ENCODE measurements at regions not wholly inside any gene's neighbourhood (a gene's known extent, or its start where the extent isn't known, plus 50 kb on each side); places are given as distances from the start of the nearest gene placed in this dataset.

GRCh38 chr15:70465812-70466211 is 297.5 kb downstream of the UACA start:
- Histone ChIP-seq H3K4me3 (ENCODE audit: low read length in 2 of 2) (no peak overlapping the region), H3K4me1 (ENCODE audit: control insufficient read depth in 2 of 2, insufficient read depth in 2 of 2, low read length in 2 of 2) (peaks cover 0 to 2% of the 10 kb centered on the region in 2 donors), H3K27me3 (ENCODE audit: control insufficient read depth in 2 of 2, insufficient read depth in 2 of 2, low read length in 2 of 2) (peaks cover 0 to 4% of the 10 kb centered on the region in 2 donors), H3K27ac (ENCODE audit: low read depth in 2 of 2, low read length in 2 of 2) (no peak overlapping the region), H3K36me3 (ENCODE audit: control insufficient read depth in 2 of 2, insufficient read depth in 2 of 2, low read length in 2 of 2) (no peaks in the 10 kb centered on the region), H3K9ac (ENCODE audit: low read depth in 1 of 2, low read length in 2 of 2) (no peak overlapping the region), H3K9me3 (ENCODE audit: control insufficient read depth in 2 of 2, low read length in 2 of 2) (no peaks in the 10 kb centered on the region)

GRCh38 chr15:70463453-70463834 is 299.9 kb downstream of the UACA start:
- H3K4me3 ChIP-seq (ENCODE audit: low read length in 2 of 2), result no peak overlapping the region
- H3K27ac ChIP-seq (ENCODE audit: low read depth in 2 of 2, low read length in 2 of 2), result no peak overlapping the region
- H3K9ac ChIP-seq (ENCODE audit: low read depth in 1 of 2, low read length in 2 of 2), result no peak overlapping the region
- peaks cover 0 to 4% of the 10 kb centered on the region in 2 donors for H3K27me3 ChIP-seq (ENCODE audit: control insufficient read depth in 2 of 2, insufficient read depth in 2 of 2, low read length in 2 of 2)
- no peaks in the 10 kb centered on the region for H3K36me3 ChIP-seq (ENCODE audit: control insufficient read depth in 2 of 2, insufficient read depth in 2 of 2, low read length in 2 of 2)
- no peaks in the 10 kb centered on the region for H3K9me3 ChIP-seq (ENCODE audit: control insufficient read depth in 2 of 2, low read length in 2 of 2)
- peaks cover 0 to 2% of the 10 kb centered on the region in 2 donors for H3K4me1 ChIP-seq (ENCODE audit: control insufficient read depth in 2 of 2, insufficient read depth in 2 of 2, low read length in 2 of 2)

GRCh38 chr15:70461992-70462391 is 301.4 kb downstream of the UACA start:
- Histone ChIP-seq H3K36me3 (ENCODE audit: control insufficient read depth in 2 of 2, insufficient read depth in 2 of 2, low read length in 2 of 2) (no peaks in the 10 kb centered on the region), H3K9me3 (ENCODE audit: control insufficient read depth in 2 of 2, low read length in 2 of 2) (no peaks in the 10 kb centered on the region), H3K4me1 (ENCODE audit: control insufficient read depth in 2 of 2, insufficient read depth in 2 of 2, low read length in 2 of 2) (peaks cover 0 to 2% of the 10 kb centered on the region in 2 donors), H3K4me3 (ENCODE audit: low read length in 2 of 2) (no peak overlapping the region), H3K9ac (ENCODE audit: low read depth in 1 of 2, low read length in 2 of 2) (no peak overlapping the region), H3K27ac (ENCODE audit: low read depth in 2 of 2, low read length in 2 of 2) (no peak overlapping the region), H3K27me3 (ENCODE audit: control insufficient read depth in 2 of 2, insufficient read depth in 2 of 2, low read length in 2 of 2) (no peaks in the 10 kb centered on the region)

GRCh38 chr15:70461017-70461416 is 302.3 kb downstream of the UACA start:
- Histone ChIP-seq H3K4me3 (ENCODE audit: low read length in 2 of 2) (no peak overlapping the region), H3K9me3 (ENCODE audit: control insufficient read depth in 2 of 2, low read length in 2 of 2) (no peaks in the 10 kb centered on the region), H3K27ac (ENCODE audit: low read depth in 2 of 2, low read length in 2 of 2) (no peak overlapping the region), H3K27me3 (ENCODE audit: control insufficient read depth in 2 of 2, insufficient read depth in 2 of 2, low read length in 2 of 2) (no peaks in the 10 kb centered on the region), H3K36me3 (ENCODE audit: control insufficient read depth in 2 of 2, insufficient read depth in 2 of 2, low read length in 2 of 2) (no peaks in the 10 kb centered on the region), H3K4me1 (ENCODE audit: control insufficient read depth in 2 of 2, insufficient read depth in 2 of 2, low read length in 2 of 2) (peaks cover 0 to 2% of the 10 kb centered on the region in 2 donors), H3K9ac (ENCODE audit: low read depth in 1 of 2, low read length in 2 of 2) (no peak overlapping the region)

DNA sequence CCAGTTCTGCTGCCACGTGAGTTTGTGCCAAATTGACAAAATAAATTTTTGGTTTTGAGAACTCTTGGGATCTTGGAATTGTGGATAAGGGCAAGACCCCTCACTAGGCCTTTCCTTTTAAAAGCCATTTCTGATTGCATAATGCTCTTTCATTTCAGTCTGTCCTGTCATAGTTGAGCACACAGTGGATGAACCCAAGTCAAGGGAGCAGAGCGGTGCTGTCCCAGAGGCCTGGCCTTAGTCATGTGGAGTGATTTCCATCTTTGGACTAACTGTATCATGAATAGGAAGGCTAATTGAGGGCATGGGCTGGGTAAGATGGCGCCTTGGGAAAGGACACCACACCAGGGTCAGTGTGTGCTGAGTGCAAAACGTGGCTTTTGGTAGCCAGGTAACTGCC is 304.0 kb downstream of the UACA start:
- H3K4me1 ChIP-seq (ENCODE audit: control insufficient read depth in 2 of 2, insufficient read depth in 2 of 2, low read length in 2 of 2), result peaks cover 0 to 2% of the 10 kb centered on the region in 2 donors
- no peak overlapping the region for H3K27ac ChIP-seq (ENCODE audit: low read depth in 2 of 2, low read length in 2 of 2)
- H3K4me3 ChIP-seq (ENCODE audit: low read length in 2 of 2), result no peak overlapping the region
- H3K27me3 ChIP-seq (ENCODE audit: control insufficient read depth in 2 of 2, insufficient read depth in 2 of 2, low read length in 2 of 2), result no peaks in the 10 kb centered on the region
- H3K9me3 ChIP-seq (ENCODE audit: control insufficient read depth in 2 of 2, low read length in 2 of 2), result no peaks in the 10 kb centered on the region
- H3K9ac ChIP-seq (ENCODE audit: low read depth in 1 of 2, low read length in 2 of 2), result no peak overlapping the region
- H3K36me3 ChIP-seq (ENCODE audit: control insufficient read depth in 2 of 2, insufficient read depth in 2 of 2, low read length in 2 of 2), result no peaks in the 10 kb centered on the region

GRCh38 chr15:70453766-70454165 is 309.6 kb downstream of the UACA start:
- H3K9me3 ChIP-seq (ENCODE audit: control insufficient read depth in 2 of 2, low read length in 2 of 2), result no peaks in the 10 kb centered on the region
- no peak overlapping the region for H3K4me3 ChIP-seq (ENCODE audit: low read length in 2 of 2)
- no peak overlapping the region for H3K27ac ChIP-seq (ENCODE audit: low read depth in 2 of 2, low read length in 2 of 2)
- H3K36me3 ChIP-seq (ENCODE audit: control insufficient read depth in 2 of 2, insufficient read depth in 2 of 2, low read length in 2 of 2), result no peaks in the 10 kb centered on the region
- no peaks in the 10 kb centered on the region for H3K27me3 ChIP-seq (ENCODE audit: control insufficient read depth in 2 of 2, insufficient read depth in 2 of 2, low read length in 2 of 2)
- no peak overlapping the region for H3K9ac ChIP-seq (ENCODE audit: low read depth in 1 of 2, low read length in 2 of 2)
- H3K4me1 ChIP-seq (ENCODE audit: control insufficient read depth in 2 of 2, insufficient read depth in 2 of 2, low read length in 2 of 2), result peaks cover 0 to 6% of the 10 kb centered on the region in 2 donors

- peaks cover 0 to 6% of the 10 kb centered on the region in 2 donors for H3K4me1 ChIP-seq (ENCODE audit: control insufficient read depth in 2 of 2, insufficient read depth in 2 of 2, low read length in 2 of 2)
- H3K27ac ChIP-seq (ENCODE audit: low read depth in 2 of 2, low read length in 2 of 2), result no peak overlapping the region
- H3K27me3 ChIP-seq (ENCODE audit: control insufficient read depth in 2 of 2, insufficient read depth in 2 of 2, low read length in 2 of 2), result peaks cover 3 to 5% of the 10 kb centered on the region in 2 donors
- no peaks in the 10 kb centered on the region for H3K9me3 ChIP-seq (ENCODE audit: control insufficient read depth in 2 of 2, low read length in 2 of 2)
- no peaks in the 10 kb centered on the region for H3K36me3 ChIP-seq (ENCODE audit: control insufficient read depth in 2 of 2, insufficient read depth in 2 of 2, low read length in 2 of 2)
- H3K9ac ChIP-seq (ENCODE audit: low read depth in 1 of 2, low read length in 2 of 2), result no peak overlapping the region
- H3K4me3 ChIP-seq (ENCODE audit: low read length in 2 of 2), result no peak overlapping the region
These were observed 310.1 kb downstream of the UACA start for GRCh38 chr15:70453238-70453637.

GRCh38 chr15:70451821-70452653 is 311.3 kb downstream of the UACA start:
- H3K9me3 ChIP-seq (ENCODE audit: control insufficient read depth in 2 of 2, low read length in 2 of 2), result no peaks in the 10 kb centered on the region
- peaks cover 6 to 7% of the 10 kb centered on the region in 2 donors for H3K4me1 ChIP-seq (ENCODE audit: control insufficient read depth in 2 of 2, insufficient read depth in 2 of 2, low read length in 2 of 2)
- peaks cover 7 to 8% of the 10 kb centered on the region in 2 donors for H3K27me3 ChIP-seq (ENCODE audit: control insufficient read depth in 2 of 2, insufficient read depth in 2 of 2, low read length in 2 of 2)
- H3K4me3 ChIP-seq (ENCODE audit: low read length in 2 of 2), result no peak overlapping the region
- H3K9ac ChIP-seq (ENCODE audit: low read depth in 1 of 2, low read length in 2 of 2), result no peak overlapping the region
- no peak overlapping the region for H3K27ac ChIP-seq (ENCODE audit: low read depth in 2 of 2, low read length in 2 of 2)
- no peaks in the 10 kb centered on the region for H3K36me3 ChIP-seq (ENCODE audit: control insufficient read depth in 2 of 2, insufficient read depth in 2 of 2, low read length in 2 of 2)

DNA sequence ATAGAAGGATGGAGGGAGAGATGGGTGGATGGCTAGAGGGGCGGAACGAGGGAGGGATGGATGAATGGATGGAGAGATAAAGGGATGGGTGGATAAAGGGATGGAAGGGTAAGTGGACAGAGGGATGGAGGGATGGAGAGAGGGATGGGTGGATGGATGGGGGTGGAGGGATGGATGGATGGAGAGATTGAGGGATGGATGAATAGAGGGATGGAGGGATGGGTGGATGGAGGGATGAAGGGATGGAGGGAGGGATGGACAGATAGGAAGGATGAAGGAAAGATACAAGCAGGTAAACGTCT is 313.3 kb downstream of the UACA start:
- no peak overlapping the region for H3K4me3 ChIP-seq (ENCODE audit: low read length in 2 of 2)
- H3K27ac ChIP-seq (ENCODE audit: low read depth in 2 of 2, low read length in 2 of 2), result no peak overlapping the region
- H3K4me1 ChIP-seq (ENCODE audit: control insufficient read depth in 2 of 2, insufficient read depth in 2 of 2, low read length in 2 of 2), result peaks cover 6 to 7% of the 10 kb centered on the region in 2 donors
- H3K36me3 ChIP-seq (ENCODE audit: control insufficient read depth in 2 of 2, insufficient read depth in 2 of 2, low read length in 2 of 2), result no peaks in the 10 kb centered on the region
- H3K27me3 ChIP-seq (ENCODE audit: control insufficient read depth in 2 of 2, insufficient read depth in 2 of 2, low read length in 2 of 2), result peaks cover 7 to 11% of the 10 kb centered on the region in 2 donors
- no peaks in the 10 kb centered on the region for H3K9me3 ChIP-seq (ENCODE audit: control insufficient read depth in 2 of 2, low read length in 2 of 2)
- H3K9ac ChIP-seq (ENCODE audit: low read depth in 1 of 2, low read length in 2 of 2), result no peak overlapping the region

- Histone ChIP-seq H3K27me3 (ENCODE audit: control insufficient read depth in 2 of 2, insufficient read depth in 2 of 2, low read length in 2 of 2) (peaks cover 7 to 11% of the 10 kb centered on the region in 2 donors), H3K4me3 (ENCODE audit: low read length in 2 of 2) (no peak overlapping the region), H3K4me1 (ENCODE audit: control insufficient read depth in 2 of 2, insufficient read depth in 2 of 2, low read length in 2 of 2) (peaks cover 6 to 7% of the 10 kb centered on the region in 2 donors), H3K9me3 (ENCODE audit: control insufficient read depth in 2 of 2, low read length in 2 of 2) (no peaks in the 10 kb centered on the region), H3K27ac (ENCODE audit: low read depth in 2 of 2, low read length in 2 of 2) (no peak overlapping the region), H3K9ac (ENCODE audit: low read depth in 1 of 2, low read length in 2 of 2) (no peak overlapping the region), H3K36me3 (ENCODE audit: control insufficient read depth in 2 of 2, insufficient read depth in 2 of 2, low read length in 2 of 2) (no peaks in the 10 kb centered on the region)
These were observed 313.8 kb downstream of the UACA start for GRCh38 chr15:70449311-70450141.

All from mucosa of rectum (tissue), 2 donors.